Putamen (tissue), 1 donor: ENCODE measurements at regions not wholly inside any gene's neighbourhood (a gene's known extent, or its start where the extent isn't known, plus 50 kb on each side); places are given as distances from the start of the nearest gene placed in this dataset.
"Not testable (repeated sequence)": the region's sequence is repeated elsewhere in the genome, so short reads cannot be mapped to it uniquely, and the experiment has no call there.

Source experiments
- DNase-seq: peaks from one replicate; pipeline ENCODE4 v3.0.0-alpha.2; 2016; ENCODE audit warnings: low spot score

DNA sequence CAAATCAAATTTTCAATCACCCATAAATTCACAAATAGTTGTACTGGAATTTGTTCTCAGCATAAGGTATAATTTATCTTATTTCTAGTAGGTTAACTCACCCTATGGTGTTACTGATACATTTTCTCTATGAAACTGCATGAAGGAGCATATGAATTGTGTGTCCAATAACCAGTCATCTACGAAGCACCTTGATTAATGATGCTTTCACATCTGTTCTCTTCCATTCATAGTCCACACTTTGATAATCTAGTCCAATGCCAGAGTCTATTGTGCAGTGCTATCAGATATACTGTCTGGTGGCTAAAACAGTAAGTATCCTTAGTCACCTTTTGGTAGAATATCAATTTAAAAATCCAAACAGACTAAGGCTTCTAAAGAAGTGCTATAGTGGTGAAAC is 876.0 kb downstream of the RPS29 start:
- no peak for DNase-seq

GRCh38 chr14:48709277-48709785 is 876.8 kb downstream of the RPS29 start:
- DNase-seq: no peak

GRCh38 chr14:48704639-48705038 is 881.5 kb downstream of the RPS29 start:
- no peak for DNase-seq

GRCh38 chr14:48703728-48704467 is 882.3 kb downstream of the RPS29 start:
- no peak for DNase-seq

GRCh38 chr14:48697362-48697761 is 888.8 kb downstream of the RPS29 start:
- DNase-seq: not testable (repeated sequence)

DNA sequence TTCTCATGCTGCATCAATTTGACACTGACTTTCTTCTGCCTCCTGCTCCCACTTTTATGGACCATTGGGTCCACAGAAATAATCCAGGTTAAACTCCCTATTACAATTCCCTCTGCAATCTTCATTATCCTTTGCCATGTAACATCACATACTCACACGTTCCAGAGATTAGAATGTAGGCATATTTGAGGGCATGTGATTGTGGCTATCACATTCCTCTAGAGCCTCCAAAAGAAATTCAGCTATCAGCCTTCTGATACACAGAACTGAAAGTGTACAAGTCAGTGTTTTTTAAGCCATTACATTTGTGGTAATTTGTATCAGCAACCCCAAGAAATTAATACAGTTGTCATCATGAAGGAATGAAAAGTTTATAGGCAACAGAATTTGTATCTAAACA is 892.4 kb downstream of the RPS29 start:
- DNase-seq: no peak

DNA sequence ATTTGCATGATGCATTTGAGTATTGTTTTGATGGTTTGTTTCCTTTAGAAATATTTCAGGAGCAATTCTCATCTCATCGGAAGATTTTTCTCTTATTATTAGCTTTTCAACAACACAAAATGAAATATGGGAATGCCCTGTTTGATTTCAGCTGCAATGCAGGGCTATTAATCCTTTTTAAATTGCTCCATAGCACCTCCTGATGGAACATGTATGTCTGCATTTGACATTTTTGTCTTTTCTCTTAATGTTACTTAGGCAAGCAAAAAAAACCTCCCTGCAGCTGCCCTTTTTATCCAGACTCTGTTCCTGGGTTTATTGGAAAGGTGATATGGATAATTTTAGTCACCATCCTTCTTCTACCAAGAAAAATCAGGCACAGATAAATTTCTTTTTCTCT is 895.8 kb downstream of the RPS29 start:
- no peak for DNase-seq

DNA sequence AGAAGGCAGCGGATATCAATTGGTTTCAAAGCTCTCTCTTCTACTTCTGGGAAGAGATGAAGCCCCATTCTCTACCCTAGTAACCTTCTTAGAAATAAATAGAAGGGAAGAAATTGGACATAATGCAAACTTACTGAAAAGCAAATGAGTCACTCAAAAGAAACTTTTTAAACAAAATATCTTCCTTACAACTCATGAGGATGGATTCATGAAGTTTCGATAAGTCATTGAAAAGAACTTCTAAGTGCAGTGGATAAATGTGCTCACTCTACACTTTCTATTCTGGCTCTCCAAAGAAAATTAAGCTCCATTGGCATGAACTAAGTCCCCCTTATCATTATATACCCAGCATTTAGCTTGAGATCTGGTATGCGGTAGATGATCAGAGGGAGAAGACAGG is 899.5 kb downstream of the RPS29 start:
- DNase-seq: no peak

DNA sequence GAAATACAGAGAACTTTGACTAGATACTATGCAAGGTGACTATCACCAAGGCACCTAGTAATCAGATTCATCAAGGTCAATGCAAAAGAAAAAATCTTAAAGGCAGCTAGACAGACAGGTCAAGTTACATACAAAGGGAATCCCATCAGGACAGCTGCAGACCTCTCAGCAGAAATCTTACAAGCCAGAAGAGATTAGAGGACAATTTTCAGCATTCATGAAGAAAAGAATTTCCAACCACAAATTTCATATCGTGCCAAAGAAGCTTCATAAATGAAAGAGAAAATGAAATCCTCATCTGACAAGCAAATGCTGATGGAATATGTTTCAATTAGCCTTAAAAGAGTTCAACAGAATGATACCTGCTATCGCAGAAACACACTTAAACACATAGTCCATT is 913.7 kb downstream of the RPS29 start:
- DNase-seq: no peak

GRCh38 chr14:48670939-48671338 is 915.2 kb downstream of the RPS29 start:
- no peak for DNase-seq

DNA sequence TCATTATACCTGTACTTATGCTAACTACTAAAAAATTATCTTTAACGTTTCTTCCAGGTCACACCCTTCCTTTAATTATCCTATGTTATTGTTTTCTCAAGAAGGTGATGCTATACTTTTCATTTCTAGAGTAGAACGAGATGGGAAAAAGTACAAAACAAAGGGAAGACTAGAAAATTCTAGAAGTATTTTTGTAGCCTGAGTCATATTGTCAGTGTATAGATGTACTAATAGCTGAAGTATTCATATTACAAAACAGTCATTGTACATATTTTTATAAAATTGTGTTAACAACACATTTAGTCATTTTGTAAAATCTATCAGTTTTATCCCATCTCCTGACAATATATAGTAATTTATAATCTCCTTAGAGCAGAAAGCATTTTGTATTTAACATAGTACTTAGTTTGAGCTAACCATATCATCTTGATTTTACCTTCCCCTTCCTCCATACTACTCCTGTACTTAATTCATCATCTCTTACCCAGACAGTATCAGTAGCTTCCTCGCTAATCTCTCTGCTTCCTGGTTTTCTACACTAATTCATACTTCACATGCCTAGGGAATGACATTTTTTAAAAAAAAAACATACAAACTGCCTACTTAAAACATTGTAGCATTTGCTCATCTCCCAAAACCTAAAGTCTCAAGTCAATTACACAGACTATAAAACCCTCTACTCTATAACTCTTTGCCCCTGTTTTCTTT is 920.9 kb downstream of the RPS29 start:
- no peak for DNase-seq

DNA sequence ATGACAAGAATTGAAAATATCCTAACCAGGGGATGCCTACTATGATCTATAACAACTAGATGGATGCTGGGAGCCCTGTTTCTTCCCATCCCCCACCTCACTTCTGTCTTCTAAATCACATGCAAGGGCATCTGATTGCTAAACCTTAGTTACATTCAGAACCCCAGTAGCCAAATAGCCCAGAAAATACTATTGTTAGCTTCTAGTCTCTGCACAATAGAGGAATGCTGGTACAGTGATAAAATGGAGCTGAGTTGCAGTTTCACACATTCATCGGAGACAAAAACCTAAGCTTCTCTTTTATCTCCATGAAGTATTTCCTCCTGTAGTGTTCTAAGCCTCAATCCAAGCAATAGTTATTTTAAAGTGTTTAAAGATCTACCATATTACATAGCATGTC is 942.9 kb downstream of the RPS29 start:
- DNase-seq: no peak

DNA sequence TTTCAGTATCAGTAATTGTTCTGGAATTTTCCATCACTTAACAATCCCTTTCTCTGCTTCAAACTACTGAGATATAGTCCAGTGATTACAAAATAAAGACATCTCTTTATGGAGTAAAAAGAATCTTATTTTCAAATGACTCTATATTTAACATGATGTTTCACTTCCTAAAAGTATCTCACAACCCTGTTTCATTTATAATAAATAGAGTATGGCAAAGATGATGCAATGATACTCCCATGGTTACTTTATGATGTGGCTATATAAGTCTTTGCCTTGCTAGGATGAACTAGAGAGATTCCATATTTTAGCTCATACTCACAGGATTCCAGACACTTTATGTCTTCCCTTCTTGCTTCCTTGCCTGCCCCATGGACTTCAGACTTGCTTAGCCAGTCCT is 953.5 kb upstream of the MDGA2 start:
- DNase-seq: no peak

GRCh38 chr14:48622980-48623379 is 947.6 kb upstream of the MDGA2 start:
- DNase-seq: no peak

GRCh38 chr14:48618057-48618456 is 942.7 kb upstream of the MDGA2 start:
- no peak for DNase-seq

GRCh38 chr14:48616931-48617330 is 941.5 kb upstream of the MDGA2 start:
- no peak for DNase-seq

DNA sequence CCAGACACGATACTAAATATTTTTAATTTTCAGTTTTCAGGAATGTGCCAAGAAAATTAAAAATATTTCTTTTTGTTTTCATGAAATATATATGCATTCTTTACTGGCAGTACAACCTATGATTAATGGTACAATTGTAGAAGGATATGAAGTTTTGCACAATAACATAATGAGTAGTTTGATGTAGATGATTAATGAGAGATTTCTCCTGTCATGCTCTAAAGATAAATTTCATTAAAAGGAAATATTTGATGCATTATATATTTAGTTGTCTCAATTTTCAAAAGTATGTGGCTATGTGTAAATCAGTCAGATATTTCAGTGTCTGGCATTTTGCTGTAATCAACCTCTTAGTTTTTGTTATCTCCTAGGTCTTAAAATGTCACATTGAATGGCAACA is 940.2 kb upstream of the MDGA2 start:
- DNase-seq: no peak

GRCh38 chr14:48614003-48614402 is 938.6 kb upstream of the MDGA2 start:
- no peak for DNase-seq

DNA sequence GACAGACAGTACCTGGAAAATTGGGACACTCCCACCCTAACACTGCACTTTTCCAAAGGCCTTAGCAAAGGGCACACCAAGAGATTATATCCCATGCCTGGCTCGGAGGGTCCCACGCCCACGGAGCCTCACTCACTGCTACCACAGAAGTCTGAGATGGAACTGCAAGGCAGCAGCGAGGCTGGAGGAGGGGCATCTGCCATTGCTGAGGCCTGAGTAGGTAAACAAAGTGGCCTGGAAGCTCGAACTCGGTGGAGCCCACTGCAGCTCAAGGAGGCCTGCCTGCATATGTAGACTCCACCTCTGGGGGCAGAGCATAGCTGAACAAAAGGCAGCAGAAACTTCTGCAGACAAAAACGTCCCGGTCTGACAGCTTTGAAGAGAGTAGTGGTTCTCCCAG is 931.6 kb upstream of the MDGA2 start:
- DNase-seq: not testable (repeated sequence)

GRCh38 chr14:48598458-48598857 is 923.1 kb upstream of the MDGA2 start:
- DNase-seq: no peak

- no peak for DNase-seq
Measured at GRCh38 chr14:48586099-48586498, 910.7 kb upstream of the MDGA2 start.

DNA sequence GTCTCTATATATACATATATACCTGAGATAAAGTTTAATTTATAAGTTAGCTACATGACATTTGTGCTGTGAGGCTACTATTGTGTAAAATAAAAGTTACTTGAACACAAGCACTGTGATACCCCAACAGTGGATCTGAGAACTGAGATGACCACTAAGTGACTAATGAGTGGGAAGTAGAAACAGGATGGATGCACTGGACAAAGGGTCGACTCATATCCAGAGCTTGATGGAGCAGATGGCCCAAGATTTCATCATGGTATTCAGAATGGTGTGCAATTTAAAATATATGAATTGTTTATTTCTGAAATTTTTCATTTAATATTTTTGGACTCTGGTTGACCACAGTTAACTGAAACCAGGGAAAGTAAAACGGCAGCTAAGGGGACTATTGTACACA is 908.6 kb upstream of the MDGA2 start:
- no peak for DNase-seq

DNA sequence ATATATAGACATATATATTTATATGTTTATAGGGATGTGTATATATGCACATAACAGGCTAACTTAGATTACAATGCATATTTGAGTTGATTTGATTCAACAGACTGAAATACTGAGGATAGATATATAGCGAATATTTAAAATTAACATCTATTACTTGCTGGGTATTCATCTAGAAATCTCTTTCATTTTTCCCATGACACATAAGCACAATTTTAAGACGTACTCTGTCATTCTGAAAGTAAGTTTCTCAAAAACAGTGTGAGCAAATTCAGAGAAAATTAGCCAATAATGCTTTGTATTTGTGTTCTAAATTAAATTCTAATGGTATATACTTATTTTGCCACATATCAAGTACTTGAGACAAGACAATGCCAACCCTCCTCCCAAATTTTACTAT is 907.5 kb upstream of the MDGA2 start:
- no peak for DNase-seq

- no peak for DNase-seq
Measured at GRCh38 chr14:48580692-48581091, 905.3 kb upstream of the MDGA2 start.
